SK-N-SH treated with all-trans-retinoic acid at 6 μM for 48 hours (cell line): ENCODE measurements at regions not wholly inside any gene's neighbourhood (a gene's known extent, or its start where the extent isn't known, plus 50 kb on each side); places are given as distances from the start of the nearest gene placed in this dataset.

ENCODE experiments used
- ARNTL ChIP-seq: fragments of 450-650 bp; formaldehyde crosslinking; IDR thresholded peaks from 2 replicates; pipeline ENCODE4 v1.5.0; 2020; ENCODE audit warnings: low read depth, mild to moderate bottlenecking, moderate library complexity, borderline replicate concordance
- BACH2 ChIP-seq: fragments of 250-450 bp; sonication (Bioruptor Pico); IDR thresholded peaks from 2 replicates; pipeline ENCODE4 v1.9.0; 2021; ENCODE audit warnings: mild to moderate bottlenecking, borderline replicate concordance
- CSDC2 ChIP-seq: fragments of 250-450 bp; sonication (Bioruptor Pico); IDR thresholded peaks from 2 replicates; pipeline ENCODE4 v1.5.0; 2020; ENCODE audit warnings: mild to moderate bottlenecking, moderate library complexity
- RARB ChIP-seq: fragments of 250-450 bp; sonication (Bioruptor Pico); IDR thresholded peaks from 2 replicates; pipeline ENCODE4 v1.8.0; 2021; ENCODE audit warnings: mild to moderate bottlenecking, moderate library complexity
- TCF4 ChIP-seq: fragments of 250-450 bp; sonication (Bioruptor Pico); IDR thresholded peaks from 2 replicates; pipeline ENCODE4 v1.8.0; 2021; ENCODE audit warnings: mild to moderate bottlenecking, moderate library complexity, borderline replicate concordance
- TF ChIP-seq, protein P1 (sequence below): fragments of 250-450 bp; sonication (Bioruptor Pico); IDR thresholded peaks from 2 replicates; pipeline ENCODE4 v1.5.0; 2020; ENCODE audit warnings: mild to moderate bottlenecking, moderate library complexity

DNA sequence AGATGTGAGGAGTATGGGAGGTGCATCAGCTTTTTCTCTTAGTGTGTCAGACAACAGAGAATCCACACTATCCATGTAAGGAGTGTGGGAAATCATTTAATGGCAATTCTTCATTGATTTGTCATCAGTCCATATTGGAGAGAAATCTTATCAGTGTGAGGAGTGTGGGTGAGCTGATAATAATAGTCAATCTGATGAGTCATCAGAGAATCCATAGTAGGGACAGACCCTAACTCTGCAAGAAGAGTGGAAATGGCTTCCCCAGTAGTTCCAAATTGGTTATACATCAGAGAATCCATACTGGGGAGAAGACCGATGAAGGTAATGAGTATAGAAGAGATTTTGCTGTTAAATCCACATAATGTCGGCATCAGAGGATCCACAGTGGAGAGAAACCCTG, 150.5 kb upstream of the THUMPD2 start:
- TF ChIP-seq RARB (CRISPR knock-in tag) (no peak), BACH2 (no peak), ARNTL (CRISPR knock-in tag) (no peak), TCF4 (no peak), CSDC2 (CRISPR knock-in tag) (no peak)
- TF ChIP-seq, protein P1, sequence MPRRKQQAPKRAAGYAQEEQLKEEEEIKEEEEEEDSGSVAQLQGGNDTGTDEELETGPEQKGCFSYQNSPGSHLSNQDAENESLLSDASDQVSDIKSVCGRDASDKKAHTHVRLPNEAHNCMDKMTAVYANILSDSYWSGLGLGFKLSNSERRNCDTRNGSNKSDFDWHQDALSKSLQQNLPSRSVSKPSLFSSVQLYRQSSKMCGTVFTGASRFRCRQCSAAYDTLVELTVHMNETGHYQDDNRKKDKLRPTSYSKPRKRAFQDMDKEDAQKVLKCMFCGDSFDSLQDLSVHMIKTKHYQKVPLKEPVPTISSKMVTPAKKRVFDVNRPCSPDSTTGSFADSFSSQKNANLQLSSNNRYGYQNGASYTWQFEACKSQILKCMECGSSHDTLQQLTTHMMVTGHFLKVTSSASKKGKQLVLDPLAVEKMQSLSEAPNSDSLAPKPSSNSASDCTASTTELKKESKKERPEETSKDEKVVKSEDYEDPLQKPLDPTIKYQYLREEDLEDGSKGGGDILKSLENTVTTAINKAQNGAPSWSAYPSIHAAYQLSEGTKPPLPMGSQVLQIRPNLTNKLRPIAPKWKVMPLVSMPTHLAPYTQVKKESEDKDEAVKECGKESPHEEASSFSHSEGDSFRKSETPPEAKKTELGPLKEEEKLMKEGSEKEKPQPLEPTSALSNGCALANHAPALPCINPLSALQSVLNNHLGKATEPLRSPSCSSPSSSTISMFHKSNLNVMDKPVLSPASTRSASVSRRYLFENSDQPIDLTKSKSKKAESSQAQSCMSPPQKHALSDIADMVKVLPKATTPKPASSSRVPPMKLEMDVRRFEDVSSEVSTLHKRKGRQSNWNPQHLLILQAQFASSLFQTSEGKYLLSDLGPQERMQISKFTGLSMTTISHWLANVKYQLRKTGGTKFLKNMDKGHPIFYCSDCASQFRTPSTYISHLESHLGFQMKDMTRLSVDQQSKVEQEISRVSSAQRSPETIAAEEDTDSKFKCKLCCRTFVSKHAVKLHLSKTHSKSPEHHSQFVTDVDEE (CRISPR knock-in tag), result no peak
